HG02970 (cell line): ENCODE measurements at regions not wholly inside any gene's neighbourhood (a gene's known extent, or its start where the extent isn't known, plus 50 kb on each side); places are given as distances from the start of the nearest gene placed in this dataset.
"Not testable (repeated sequence)": the region's sequence is repeated elsewhere in the genome, so short reads cannot be mapped to it uniquely, and the experiment has no call there.

Experiments
- ATAC-seq: cut with Tn5 transposase; IDR thresholded peaks from one replicate; pipeline ENCODE4 v1.9.1; 2021; ENCODE audit warnings: mild to moderate bottlenecking, moderate library complexity, moderate number of reproducible peaks; ENCODE audit not compliant: unreplicated experiment, low FRiP score

DNA sequence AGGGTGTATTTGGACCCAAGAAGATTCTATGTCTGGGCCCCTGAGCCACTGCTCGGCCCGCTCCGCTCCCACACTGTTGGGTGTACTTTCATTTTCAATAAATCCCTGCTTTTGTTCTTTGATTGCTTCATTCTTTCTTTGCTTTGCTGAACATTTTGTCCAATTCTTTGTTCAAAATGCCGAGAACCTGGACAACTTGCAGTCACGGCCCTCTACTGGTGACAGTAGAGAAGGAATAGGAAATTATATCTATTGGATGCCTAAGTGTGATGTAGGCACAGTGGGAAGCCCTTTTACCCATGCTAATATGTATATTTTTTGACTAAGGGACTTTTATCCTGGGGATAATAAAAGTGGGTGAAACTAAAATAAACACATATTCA is 340.8 kb downstream of the LRRC3B start:
- ATAC-seq = no peak

DNA sequence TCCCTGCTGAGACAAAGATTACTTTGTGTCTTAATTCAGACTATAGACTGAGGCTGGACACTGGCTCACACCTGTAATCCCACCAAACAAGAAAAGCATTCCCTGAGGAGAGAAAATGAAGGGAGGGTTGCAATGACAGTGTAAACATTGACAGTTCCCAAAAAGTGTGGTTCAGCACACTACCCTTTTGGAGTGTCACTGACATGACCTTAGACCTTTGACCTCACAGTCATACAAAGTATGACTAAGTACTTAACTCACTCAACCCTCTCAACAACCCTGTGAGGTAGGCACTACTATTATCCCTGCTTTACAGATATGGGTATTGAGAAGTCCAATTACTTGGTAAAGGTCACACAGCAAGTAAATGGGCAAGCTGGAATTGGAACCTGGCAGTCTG is 341.7 kb downstream of the LRRC3B start:
- no peak for ATAC-seq

DNA sequence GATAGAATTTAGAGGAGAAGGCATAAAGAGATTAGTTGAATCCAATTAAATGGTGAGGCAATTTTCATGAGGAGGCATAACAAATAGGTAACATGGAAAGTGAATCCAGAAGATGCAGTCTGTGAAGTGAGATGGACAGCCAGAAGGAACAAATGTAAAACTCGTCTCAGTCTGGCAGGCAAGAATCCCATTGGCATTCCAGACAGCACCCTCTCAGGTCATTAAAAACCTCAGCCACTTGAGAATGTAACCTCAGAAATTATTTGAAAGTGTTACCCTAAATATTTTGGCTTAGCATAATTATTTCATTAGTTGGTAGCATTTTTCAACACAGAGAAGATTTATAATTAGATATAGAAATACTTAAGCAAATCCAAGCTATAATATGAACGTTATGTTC is 342.3 kb downstream of the LRRC3B start:
- no peak for ATAC-seq

DNA sequence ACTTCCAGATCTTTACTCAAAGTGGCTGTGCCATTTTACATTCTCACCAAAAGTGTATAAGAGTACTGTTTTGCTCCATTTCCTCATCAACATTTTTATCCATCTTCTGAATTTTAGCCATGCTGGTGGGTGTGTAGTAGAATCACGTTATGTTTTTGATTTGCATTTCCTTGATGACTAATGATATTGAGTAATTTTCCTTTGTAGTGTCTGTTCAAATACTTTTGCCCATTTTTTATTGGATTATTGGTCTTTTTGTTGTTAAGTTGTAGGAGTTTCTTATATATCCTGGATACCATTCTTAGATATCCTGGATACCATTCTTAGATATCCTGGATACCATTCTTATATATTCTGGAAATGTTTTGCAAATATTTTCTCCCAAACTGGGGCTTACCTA is 344.9 kb downstream of the LRRC3B start:
- no peak for ATAC-seq

DNA sequence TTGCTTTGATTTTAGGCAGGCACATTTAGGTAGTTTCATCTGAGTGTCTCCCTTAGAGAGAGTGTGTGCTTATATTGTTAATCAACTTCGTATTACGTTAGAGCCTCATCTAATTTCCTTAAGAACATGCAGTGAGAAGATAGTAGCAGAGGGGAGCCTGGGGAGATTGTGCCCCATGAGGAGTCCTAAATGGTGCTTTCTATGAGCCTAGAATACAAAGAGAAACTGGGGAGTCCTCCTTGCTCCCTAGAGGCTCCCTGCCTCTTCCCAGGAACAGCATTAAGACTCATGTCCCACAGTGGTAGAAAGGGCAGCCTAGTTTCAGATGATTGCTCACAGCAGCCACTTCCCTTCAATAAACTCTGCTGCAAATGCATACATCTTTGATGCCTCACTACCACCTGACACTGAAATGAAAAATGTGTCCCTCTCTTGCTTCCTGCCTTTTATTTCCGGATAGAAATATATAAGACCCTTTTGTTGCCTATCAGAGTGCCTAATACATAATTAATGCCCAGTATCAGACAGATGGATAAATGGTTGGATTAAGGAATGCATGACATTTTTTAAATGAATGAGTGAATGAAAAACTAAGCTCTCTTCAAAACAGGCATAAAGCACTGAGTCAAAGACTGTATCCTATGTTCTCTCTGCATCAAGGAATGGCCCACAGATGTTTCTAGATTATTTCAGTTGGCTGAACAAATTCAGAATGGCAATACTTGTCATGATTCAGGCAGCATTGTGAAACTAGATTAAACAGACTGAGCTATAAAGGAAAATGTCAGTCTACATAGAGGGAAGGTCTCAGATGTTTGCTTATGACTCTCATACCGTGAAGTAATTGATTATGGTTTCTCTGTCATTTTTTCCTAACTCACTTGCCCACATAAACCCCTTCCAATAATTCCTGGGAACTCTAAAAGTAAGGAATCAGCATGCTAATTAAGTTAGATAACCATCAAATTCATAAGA is 362.1 kb downstream of the LRRC3B start:
- ATAC-seq = no peak

DNA sequence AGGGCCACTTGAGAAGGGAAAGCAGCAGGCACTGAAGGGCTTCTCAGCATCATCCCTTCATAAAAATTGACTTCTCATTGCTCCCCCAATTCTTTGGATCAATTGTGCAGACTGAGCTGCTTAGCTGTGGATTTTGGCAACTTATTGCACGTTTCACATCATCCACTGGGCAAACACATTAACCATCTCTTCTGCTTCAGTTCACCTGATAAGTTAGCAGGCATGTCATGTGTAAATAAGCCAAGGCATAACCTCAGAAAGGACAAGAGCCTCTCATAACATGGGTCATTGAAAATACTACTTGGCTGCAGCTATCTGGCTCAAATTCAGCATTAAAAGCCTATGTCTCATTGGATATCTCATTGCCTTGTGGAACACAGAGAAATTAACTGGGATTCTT is 366.5 kb downstream of the LRRC3B start:
- no peak for ATAC-seq

DNA sequence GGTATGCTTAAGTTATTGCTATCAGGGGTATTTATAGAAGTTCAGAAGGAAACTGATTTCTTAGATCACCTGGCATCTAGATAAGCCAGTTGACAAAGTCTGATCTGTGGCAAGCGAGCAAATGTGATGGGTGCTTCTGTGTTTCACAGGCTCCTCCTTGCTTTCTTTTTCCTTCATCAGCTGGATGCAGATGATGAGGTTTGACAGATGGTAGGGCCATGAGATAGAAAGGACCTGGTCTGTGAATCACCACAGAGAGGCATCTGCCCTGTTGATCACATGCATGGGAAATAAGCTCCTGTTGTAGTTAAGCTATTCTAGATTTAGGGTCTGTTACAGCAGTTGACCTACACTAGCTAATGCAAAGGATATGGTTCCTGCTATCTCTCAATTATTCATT is 372.0 kb downstream of the NEK10 start:
- no peak for ATAC-seq

DNA sequence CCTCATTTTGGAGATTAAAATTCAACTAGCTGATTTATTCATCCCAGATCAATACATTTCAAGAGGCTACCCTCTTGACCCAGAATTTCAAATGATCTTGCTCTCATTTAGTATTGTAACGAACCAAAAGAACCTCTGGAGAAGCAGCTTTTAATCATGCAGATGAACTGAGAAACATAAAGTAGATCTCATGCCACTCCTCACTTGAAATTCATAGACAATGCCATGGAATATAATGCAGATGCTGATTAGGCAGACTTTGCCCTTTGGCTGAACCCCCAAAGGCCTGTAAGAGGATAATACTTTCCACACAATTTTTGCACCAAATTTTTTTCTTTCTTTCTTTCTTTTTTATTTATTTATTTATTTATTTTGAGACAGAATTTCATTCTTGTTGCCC is 358.3 kb downstream of the NEK10 start:
- no peak for ATAC-seq

DNA sequence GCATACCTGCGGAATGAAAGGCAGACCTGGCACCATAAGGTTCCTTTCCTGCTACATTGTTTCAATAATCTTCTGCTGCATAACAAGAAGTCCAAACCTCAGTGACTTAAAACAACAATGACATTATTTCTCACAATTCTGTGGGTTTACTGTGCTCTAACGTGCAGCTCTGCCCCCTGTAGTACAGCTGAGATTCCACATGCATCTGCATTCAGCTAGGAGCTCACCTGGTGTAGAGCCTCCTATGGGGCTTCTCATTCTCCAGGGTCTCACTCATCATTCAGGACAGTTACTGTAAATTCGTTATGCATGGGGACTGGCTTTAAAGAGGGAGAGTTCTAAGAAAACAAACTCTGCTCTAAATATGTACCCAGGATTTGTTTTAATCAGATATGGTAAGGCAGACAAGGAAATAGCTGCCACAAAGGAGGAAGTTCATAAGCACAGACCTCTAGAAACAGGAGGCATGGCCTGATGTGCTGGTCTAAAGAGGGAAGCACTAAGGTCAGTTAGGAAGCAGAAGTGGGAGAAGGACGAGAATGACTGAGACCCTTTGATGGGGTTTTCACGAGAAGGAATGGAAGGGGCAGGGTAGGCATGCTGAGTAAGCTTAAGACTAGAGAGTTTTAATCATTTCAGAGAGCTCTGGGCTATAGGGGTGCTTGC is 347.0 kb downstream of the NEK10 start:
- ATAC-seq = no peak

DNA sequence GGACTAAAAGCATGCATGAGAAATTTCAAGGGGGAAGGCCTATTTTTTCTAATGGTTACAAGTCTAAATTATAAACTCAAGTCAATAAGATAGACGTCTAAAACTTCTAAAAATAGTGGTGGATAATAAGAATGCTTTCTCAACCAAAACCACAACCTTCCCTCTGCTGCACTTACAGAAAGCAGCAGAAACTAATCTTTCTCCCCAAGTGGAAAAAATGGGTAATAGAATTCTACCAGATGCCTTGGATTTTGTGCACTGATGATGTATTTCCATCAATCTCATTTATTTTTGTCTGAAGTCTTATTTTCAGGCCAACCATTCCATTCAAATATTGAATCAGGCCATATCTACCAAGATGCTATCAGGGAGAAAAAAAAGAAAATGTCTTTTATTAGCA is 344.7 kb downstream of the NEK10 start:
- no peak for ATAC-seq

DNA sequence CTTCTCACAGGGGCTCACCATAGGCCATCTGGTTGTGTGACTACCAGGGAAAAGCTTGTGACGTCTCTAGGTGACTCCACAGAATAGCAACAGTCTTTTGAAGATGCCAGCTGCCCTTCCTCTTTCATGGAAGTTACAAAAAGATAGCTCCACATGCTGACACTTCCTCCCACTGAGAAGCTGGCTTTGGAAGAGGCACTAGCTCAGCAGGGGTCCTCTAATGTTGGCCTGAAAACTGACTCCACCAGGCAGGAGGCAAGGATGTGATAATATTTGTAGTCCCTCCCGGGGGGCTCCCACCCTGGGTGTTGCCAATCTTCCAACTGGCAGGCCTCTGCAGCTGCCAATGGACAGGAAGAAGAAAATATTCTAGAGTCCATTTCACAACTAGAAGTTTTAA is 343.5 kb downstream of the NEK10 start:
- no peak for ATAC-seq

DNA sequence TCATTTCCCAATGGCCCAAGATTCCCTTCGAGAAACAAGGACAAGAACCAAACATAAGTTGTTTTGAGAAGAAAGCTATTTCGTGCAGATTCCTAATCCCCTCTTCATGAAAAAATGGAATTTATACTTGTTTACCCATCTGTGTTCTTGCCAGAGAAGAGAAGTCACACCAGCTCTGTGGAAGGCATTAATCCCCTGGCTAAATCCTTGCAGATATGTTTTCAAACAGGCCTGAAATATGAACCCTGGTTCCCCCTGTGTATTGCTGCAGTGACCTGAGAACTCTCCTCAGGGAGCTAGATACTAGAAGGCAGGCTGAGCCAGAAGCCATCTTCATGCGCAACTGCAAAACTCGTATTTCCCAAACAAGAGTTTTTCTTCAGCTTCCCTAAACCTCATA is 337.7 kb downstream of the NEK10 start:
- no peak for ATAC-seq

DNA sequence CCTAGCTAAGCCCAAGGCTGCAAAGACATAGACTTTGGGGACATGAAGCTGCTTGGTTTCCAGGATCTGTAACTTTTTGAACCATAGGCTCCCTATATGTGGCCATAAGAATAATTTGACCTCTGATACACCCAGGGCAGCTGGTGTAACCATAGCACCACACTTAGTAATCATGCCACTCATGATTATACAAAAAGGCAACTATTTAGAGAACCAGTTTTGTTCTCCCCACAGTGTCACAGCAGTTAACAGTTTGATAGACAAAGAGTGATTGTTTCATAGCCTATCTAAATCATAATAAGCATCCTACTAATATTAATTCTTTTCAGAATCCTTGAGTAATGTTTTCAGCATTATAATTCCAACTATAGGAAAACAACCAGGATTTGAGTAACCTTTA is 334.9 kb downstream of the NEK10 start:
- ATAC-seq = no peak

DNA sequence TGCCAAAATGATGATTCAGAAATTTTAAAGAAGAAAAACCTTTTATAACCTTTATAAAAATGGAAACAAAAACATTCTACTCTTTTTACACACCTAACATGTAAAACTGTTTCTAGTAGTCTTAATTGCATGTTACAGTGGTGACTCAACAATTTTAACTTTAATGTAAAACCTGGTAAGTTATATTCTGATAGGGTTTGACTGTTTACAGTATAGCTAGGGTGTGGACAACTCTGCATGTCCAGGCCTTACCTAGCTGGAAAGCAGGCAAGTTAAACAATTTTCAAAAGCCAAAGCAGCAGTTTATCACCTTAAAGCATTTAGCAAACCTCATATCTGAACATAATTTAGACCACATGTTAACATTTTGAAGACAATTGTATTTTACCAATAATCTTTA is 328.5 kb downstream of the NEK10 start:
- no peak for ATAC-seq

DNA sequence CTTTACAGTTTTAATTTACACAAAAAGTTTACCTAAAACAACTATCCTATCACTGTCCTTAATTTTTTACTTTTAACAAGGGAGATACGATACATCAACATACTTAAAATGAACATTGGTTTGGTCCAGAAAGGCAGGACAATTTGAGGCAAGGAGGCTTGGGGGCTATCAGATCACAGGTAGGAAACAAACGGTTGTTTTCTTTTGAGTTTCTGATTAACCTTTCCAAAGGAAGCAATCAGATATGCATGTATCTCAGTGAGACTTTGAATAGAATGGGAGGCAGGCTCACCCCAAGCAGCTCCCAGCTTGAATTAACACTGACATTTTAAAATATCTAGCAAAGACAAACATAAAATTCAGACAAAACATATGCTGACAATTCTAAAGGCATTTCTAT is 326.6 kb downstream of the NEK10 start:
- not testable (repeated sequence) for ATAC-seq

DNA sequence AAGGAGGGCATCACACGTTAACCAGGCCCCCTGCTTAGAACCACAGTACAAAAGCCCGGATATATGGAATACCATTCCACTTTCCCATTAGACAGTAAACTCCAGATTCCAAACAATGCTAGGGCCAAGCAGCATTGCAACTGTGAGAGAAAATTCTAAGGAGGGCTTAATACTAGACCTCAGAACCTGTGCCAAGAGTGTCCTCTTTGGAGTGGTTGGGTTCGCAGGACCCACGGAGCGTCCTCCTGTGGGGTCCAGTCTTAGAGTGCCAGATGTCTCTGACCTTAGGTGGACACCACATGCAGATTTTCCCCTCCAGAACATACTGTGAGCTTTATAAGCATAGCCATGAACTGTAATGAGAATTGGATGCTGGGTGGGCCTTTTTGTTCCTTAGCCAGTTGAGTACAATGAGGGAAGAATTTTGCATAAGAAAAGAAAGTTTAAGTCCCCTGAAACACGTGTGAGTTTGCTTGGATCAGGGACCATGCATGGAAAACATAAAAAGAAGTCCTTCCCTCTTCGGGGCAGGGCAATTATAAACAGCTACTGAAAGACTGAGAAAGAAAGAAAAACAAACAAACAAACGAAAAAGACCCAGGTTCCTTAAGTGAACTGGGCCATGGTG is 325.7 kb downstream of the NEK10 start:
- no peak for ATAC-seq

DNA sequence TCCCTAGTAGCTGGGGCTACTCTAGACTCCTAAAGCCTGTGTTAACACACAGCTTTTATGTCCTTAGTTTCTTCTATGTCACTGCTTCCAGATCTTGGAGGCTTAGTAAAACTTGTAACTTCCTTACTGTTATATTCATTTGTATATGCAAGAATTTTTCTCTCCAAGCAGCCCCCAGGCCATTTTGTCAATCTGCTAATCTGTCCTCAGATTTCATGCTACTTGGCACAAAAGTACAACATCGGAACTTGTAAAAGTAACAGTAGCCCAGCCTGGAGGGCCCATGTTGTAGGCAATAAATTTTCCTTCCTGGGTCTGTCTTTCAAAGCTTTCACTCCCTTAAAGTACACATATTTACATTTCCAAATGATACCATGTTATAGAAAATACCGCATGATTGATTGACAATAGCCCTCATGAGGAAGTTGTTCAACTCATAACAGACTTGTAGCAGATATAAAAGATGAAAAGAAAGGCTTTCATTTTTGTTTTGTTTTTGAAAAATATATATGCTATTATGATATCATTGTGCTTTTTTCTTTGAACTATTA is 324.2 kb downstream of the NEK10 start:
- ATAC-seq = no peak

DNA sequence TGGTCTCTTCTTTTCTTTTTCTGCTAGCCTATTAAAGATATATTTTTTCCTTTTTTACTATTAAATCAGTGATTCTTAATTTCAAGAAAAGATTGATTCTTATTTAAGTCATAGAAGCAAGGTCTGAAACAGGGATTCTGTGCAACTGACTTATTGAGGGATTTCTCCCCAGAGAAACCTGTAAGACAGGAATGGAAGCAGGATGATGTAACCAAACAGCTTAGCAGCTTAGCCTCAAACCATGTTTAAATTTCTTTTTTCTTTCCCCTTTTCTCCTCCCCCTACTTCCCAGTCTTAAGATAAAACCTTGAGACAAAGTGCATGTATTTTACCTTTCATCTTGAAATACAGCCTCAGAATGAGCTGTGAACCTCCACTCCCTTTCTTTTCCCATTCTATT is 322.8 kb downstream of the NEK10 start:
- no peak for ATAC-seq

DNA sequence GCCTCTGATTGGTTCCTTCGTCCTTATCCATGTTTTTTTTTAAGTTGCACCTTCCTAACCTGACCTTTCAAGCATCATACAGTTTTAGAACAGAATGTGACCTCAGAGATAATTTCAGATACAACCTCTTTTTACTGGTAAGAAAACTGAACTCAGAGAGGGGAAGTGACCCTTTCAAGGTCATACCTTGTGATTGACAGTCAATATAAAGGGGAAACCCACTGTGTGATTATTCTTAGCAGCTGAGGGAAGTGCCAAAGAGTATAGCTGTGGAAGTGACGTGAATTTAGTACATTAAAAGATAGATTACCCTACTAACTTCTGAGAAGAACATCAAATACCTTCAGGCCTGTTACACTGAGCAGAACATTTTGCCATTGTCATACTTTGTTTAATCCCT is 319.4 kb downstream of the NEK10 start:
- ATAC-seq = no peak

DNA sequence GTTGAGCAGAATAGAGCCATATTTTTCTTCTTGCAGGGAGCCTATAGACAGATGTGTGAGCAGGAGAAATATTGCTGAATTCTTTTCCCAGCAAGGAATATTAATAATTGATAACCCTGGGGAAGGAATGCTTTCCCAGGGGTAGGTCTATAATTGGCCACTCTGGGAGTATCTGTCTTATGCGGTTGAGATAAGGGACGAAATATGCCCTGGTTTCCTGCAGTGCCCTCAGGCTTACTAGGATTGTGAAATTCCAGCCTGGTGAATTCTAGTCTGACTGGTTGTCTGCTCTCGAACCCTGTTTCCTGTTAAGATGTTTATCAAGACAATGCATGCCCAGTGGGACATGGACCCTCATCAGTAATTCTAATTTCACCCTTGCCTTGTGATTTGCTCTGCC is 317.7 kb downstream of the NEK10 start:
- ATAC-seq = not testable (repeated sequence)

DNA sequence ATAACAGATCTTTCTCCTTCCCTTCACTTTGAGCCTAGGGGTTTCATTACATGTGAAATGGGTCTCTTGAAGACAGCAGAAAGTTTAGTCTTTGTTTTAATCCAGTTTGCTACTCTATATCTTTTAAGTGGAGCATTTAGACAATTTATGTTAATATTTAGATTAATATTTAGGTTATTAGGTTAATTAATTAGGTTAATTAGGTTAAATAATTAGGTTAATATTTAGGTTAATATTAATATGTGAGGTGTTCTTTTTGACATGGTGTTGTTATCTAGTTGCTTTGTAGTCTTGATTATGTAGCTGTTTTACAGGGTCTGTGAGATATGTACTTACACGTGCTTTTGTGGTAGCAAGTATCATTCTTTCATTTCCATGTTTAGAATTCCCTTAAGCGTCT is 312.9 kb downstream of the NEK10 start:
- no peak for ATAC-seq
